ENCODE measurements at regions not wholly inside any gene's neighbourhood (a gene's known extent, or its start where the extent isn't known, plus 50 kb on each side); places are given as distances from the start of the nearest gene placed in this dataset.
A peak's percentile ranks its signal among the peaks of the same experiment; 100 is the strongest.

GRCh38 chr13:99071211-99071610 lies 93.3 kb upstream of the DOCK9 start:
- H3K9me3 Mint-ChIP-seq, result peaks cover 0 to 4% (median 0%) of the 10 kb centered on the region in 7 donors
- peaks cover 4% of the 10 kb centered on the region for H3K27me3 Mint-ChIP-seq
- peaks cover 30% of the 10 kb centered on the region for H3K36me3 Mint-ChIP-seq
- no peaks in the 10 kb centered on the region for H3K27me3 ChIP-seq (ENCODE audit: control insufficient read depth, insufficient read depth, low read length)
- H3K4me3 Mint-ChIP-seq, result no peak overlapping the region
- peaks cover 7% of the 10 kb centered on the region for H3K36me3 ChIP-seq (ENCODE audit: control insufficient read depth, insufficient read depth, low read length)
- ATAC-seq (ENCODE audit: low read depth in 2 of 2) (no peak), DNase-seq (no peak)
- H3K4me1 Mint-ChIP-seq, result peaks cover 28 to 74% (median 53%) of the 10 kb centered on the region in 4 donors
- H3K27ac ChIP-seq (ENCODE audit: insufficient read depth, low read length, poor library complexity, severe bottlenecking), result no peak overlapping the region
- H3K27ac Mint-ChIP-seq, result peak overlapping the region in 1 of 3 donors; percentile 56
- H3K4me3 ChIP-seq (ENCODE audit: low read depth, low read length), result no peak overlapping the region
- H3K4me1 ChIP-seq (ENCODE audit: control insufficient read depth, insufficient read depth, low read length, poor library complexity, severe bottlenecking), result peaks cover 18% of the 10 kb centered on the region
- H3K9me3 ChIP-seq (ENCODE audit: control insufficient read depth in 2 of 2, low read length in 2 of 2), result no peaks in the 10 kb centered on the region

DNA sequence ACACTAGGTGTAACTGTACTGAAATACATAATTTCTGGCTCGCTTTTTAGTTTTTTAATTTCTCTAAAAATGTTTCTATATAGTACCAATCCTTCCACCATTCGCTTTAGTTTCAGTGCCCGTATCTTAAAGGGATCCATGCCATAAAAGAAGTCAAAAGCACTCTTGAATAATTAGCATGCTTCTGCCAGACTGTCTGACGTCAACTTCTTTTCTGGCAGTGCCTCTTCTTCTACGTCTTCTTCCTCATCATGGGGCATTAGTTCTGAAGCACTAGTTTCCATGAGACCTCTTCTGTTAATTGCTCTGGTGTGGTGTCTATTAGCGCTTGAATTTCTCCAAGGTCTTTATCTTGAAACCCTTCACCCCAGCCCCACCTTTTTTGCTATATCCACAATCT lies 93.8 kb upstream of the DOCK9 start:
- DNase-seq, result no peak
- Histone ChIP-seq H3K4me3 (ENCODE audit: low read depth, low read length) (no peak overlapping the region), H3K36me3 (ENCODE audit: control insufficient read depth, insufficient read depth, low read length) (peaks cover 7% of the 10 kb centered on the region), H3K27ac (ENCODE audit: insufficient read depth, low read length, poor library complexity, severe bottlenecking) (no peak overlapping the region), H3K4me1 (ENCODE audit: control insufficient read depth, insufficient read depth, low read length, poor library complexity, severe bottlenecking) (peaks cover 19% of the 10 kb centered on the region), H3K27me3 (ENCODE audit: control insufficient read depth, insufficient read depth, low read length) (no peaks in the 10 kb centered on the region), H3K9me3 (ENCODE audit: control insufficient read depth in 2 of 2, low read length in 2 of 2) (no peaks in the 10 kb centered on the region)
- H3K4me3 Mint-ChIP-seq, result peak overlapping the region in 1 of 4 donors; percentile 31
- H3K9me3 Mint-ChIP-seq, result peaks cover 0 to 4% (median 0%) of the 10 kb centered on the region in 7 donors
- H3K27me3 Mint-ChIP-seq, result peaks cover 4% of the 10 kb centered on the region
- no peak overlapping the region for H3K27ac Mint-ChIP-seq
- peaks cover 30 to 75% (median 55%) of the 10 kb centered on the region in 4 donors for H3K4me1 Mint-ChIP-seq
- no peak for ATAC-seq (ENCODE audit: low read depth in 2 of 2)
- H3K36me3 Mint-ChIP-seq, result peaks cover 30% of the 10 kb centered on the region

DNA sequence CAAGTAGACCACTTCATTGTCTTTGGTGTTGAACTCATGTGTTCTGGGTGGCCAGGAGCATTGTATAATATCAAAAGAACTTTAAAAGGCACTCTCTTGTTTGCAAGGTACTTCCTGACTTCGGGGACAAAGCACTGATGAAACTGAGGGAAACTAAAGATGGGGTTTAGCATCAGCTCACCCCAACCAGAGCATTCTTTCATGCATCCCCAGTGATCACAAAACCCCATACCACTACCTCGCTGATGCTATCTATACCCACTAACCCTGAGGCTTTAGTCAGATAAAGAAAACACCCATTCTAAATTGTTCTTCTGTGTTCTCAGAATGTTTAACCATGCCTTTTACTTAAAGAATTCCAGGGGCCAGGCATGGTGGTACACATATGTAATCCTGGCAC lies 94.5 kb upstream of the DOCK9 start:
- H3K4me1 ChIP-seq (ENCODE audit: control insufficient read depth, insufficient read depth, low read length, poor library complexity, severe bottlenecking), result peaks cover 19% of the 10 kb centered on the region
- Mint-ChIP-seq H3K27ac (no peak overlapping the region), H3K4me3 (peak overlapping the region in 1 of 4 donors; percentile 31), H3K4me1 (peaks cover 23 to 74% (median 53%) of the 10 kb centered on the region in 4 donors), H3K27me3 (peaks cover 4% of the 10 kb centered on the region), H3K36me3 (peaks cover 32% of the 10 kb centered on the region), H3K9me3 (peaks cover 0 to 4% (median 0%) of the 10 kb centered on the region in 7 donors)
- peaks cover 7% of the 10 kb centered on the region for H3K36me3 ChIP-seq (ENCODE audit: control insufficient read depth, insufficient read depth, low read length)
- DNase-seq, result no peak
- no peaks in the 10 kb centered on the region for H3K27me3 ChIP-seq (ENCODE audit: control insufficient read depth, insufficient read depth, low read length)
- H3K27ac ChIP-seq (ENCODE audit: insufficient read depth, low read length, poor library complexity, severe bottlenecking), result no peak overlapping the region
- H3K4me3 ChIP-seq (ENCODE audit: low read depth, low read length), result no peak overlapping the region
- no peak for ATAC-seq (ENCODE audit: low read depth in 2 of 2)
- no peaks in the 10 kb centered on the region for H3K9me3 ChIP-seq (ENCODE audit: control insufficient read depth in 2 of 2, low read length in 2 of 2)

- H3K9me3 Mint-ChIP-seq, result peaks cover 0 to 4% (median 0%) of the 10 kb centered on the region in 7 donors
- H3K9me3 ChIP-seq (ENCODE audit: control insufficient read depth in 2 of 2, low read length in 2 of 2), result no peaks in the 10 kb centered on the region
- H3K4me1 ChIP-seq (ENCODE audit: control insufficient read depth, insufficient read depth, low read length, poor library complexity, severe bottlenecking), result peaks cover 19% of the 10 kb centered on the region
- H3K27me3 Mint-ChIP-seq, result peaks cover 4% of the 10 kb centered on the region
- peaks cover 32% of the 10 kb centered on the region for H3K36me3 Mint-ChIP-seq
- H3K4me3 ChIP-seq (ENCODE audit: low read depth, low read length), result no peak overlapping the region
- ATAC-seq (ENCODE audit: low read depth in 2 of 2) (no peak), DNase-seq (no peak)
- peaks cover 7% of the 10 kb centered on the region for H3K36me3 ChIP-seq (ENCODE audit: control insufficient read depth, insufficient read depth, low read length)
- H3K4me3 Mint-ChIP-seq, result no peak overlapping the region
- peak overlapping the region in 1 of 3 donors; percentile 84 for H3K27ac Mint-ChIP-seq
- peaks cover 27 to 74% (median 52%) of the 10 kb centered on the region in 4 donors for H3K4me1 Mint-ChIP-seq
- H3K27me3 ChIP-seq (ENCODE audit: control insufficient read depth, insufficient read depth, low read length), result no peaks in the 10 kb centered on the region
- H3K27ac ChIP-seq (ENCODE audit: insufficient read depth, low read length, poor library complexity, severe bottlenecking), result no peak overlapping the region
These were observed 95.1 kb upstream of the DOCK9 start for GRCh38 chr13:99072941-99073340.

GRCh38 chr13:99074693-99075092 lies 96.8 kb upstream of the DOCK9 start:
- Histone ChIP-seq H3K27me3 (ENCODE audit: control insufficient read depth, insufficient read depth, low read length) (no peaks in the 10 kb centered on the region), H3K4me3 (ENCODE audit: low read depth, low read length) (no peak overlapping the region), H3K36me3 (ENCODE audit: control insufficient read depth, insufficient read depth, low read length) (peaks cover 7% of the 10 kb centered on the region), H3K4me1 (ENCODE audit: control insufficient read depth, insufficient read depth, low read length, poor library complexity, severe bottlenecking) (peaks cover 19% of the 10 kb centered on the region), H3K9me3 (ENCODE audit: control insufficient read depth in 2 of 2, low read length in 2 of 2) (no peaks in the 10 kb centered on the region), H3K27ac (ENCODE audit: insufficient read depth, low read length, poor library complexity, severe bottlenecking) (no peak overlapping the region)
- no peak for ATAC-seq (ENCODE audit: low read depth in 2 of 2)
- peaks cover 33 to 82% (median 53%) of the 10 kb centered on the region in 4 donors for H3K4me1 Mint-ChIP-seq
- H3K36me3 Mint-ChIP-seq, result peaks cover 31% of the 10 kb centered on the region
- DNase-seq, result no peak
- no peak overlapping the region for H3K4me3 Mint-ChIP-seq
- H3K27me3 Mint-ChIP-seq, result peaks cover 4% of the 10 kb centered on the region
- no peak overlapping the region for H3K27ac Mint-ChIP-seq
- peaks cover 0 to 4% (median 0%) of the 10 kb centered on the region in 7 donors for H3K9me3 Mint-ChIP-seq

GRCh38 chr13:99075268-99076191 lies 97.7 kb upstream of the DOCK9 start:
- DNase-seq (peak in 2 of 3 donors; percentile 52 to 67), ATAC-seq (ENCODE audit: low read depth in 2 of 2) (peak; percentile 61 to 70)
- peak overlapping the region; percentile 82 for H3K27ac ChIP-seq (ENCODE audit: insufficient read depth, low read length, poor library complexity, severe bottlenecking)
- Mint-ChIP-seq H3K4me1 (peaks cover 34 to 81% (median 47%) of the 10 kb centered on the region in 4 donors), H3K36me3 (peaks cover 31% of the 10 kb centered on the region), H3K27ac (peak overlapping the region; percentile 62 to 91 (median 84)), H3K4me3 (peak overlapping the region; percentile 48 to 84 (median 68)), H3K9me3 (peaks cover 0 to 4% (median 0%) of the 10 kb centered on the region in 7 donors), H3K27me3 (peaks cover 4% of the 10 kb centered on the region)
- peaks cover 19% of the 10 kb centered on the region for H3K4me1 ChIP-seq (ENCODE audit: control insufficient read depth, insufficient read depth, low read length, poor library complexity, severe bottlenecking)
- no peaks in the 10 kb centered on the region for H3K27me3 ChIP-seq (ENCODE audit: control insufficient read depth, insufficient read depth, low read length)
- H3K9me3 ChIP-seq (ENCODE audit: control insufficient read depth in 2 of 2, low read length in 2 of 2), result no peaks in the 10 kb centered on the region
- H3K36me3 ChIP-seq (ENCODE audit: control insufficient read depth, insufficient read depth, low read length), result peaks cover 7% of the 10 kb centered on the region
- peak overlapping the region; percentile 52 for H3K4me3 ChIP-seq (ENCODE audit: low read depth, low read length)

DNA sequence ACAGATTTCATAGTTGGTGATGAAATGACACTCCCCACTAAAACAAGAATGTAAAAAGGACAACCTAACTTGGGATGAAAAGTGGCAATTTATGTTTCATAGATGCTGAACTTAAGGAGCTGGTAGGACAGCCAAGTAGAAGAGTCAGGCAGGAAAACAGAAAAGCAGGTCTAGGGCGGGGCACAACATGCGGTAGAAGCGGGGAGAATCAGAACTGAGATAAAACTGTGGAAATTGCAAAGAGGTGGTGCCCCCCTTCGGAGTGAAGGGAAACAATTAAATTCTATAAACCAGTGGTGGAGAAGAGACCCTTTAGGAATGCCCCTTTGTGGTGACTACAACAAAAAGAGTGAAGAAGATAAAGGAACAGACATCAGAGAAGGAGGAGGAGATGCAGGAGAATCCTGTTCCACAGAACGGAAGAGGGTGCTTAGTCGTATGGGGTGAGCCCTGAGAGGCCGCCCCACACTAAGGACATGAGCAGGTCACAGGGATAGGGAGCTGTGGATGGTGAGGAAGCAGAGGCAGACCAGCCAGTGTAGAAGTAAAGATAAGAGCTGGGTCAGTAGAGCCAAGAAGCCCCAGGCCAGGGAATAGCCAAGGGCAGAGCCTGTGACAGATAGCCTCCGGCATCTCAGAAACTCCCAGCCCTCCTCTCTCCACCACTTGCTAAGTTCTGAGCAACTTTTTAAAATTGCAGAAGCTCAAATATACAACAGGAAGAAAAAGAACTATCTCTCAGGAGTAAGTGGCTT lies 100.3 kb upstream of the DOCK9 start:
- peaks cover 26 to 72% (median 47%) of the 10 kb centered on the region in 4 donors for H3K4me1 Mint-ChIP-seq
- Histone ChIP-seq H3K27ac (ENCODE audit: insufficient read depth, low read length, poor library complexity, severe bottlenecking) (no peak overlapping the region), H3K4me3 (ENCODE audit: low read depth, low read length) (no peak overlapping the region), H3K4me1 (ENCODE audit: control insufficient read depth, insufficient read depth, low read length, poor library complexity, severe bottlenecking) (peaks cover 19% of the 10 kb centered on the region), H3K27me3 (ENCODE audit: control insufficient read depth, insufficient read depth, low read length) (no peaks in the 10 kb centered on the region), H3K9me3 (ENCODE audit: control insufficient read depth in 2 of 2, low read length in 2 of 2) (no peaks in the 10 kb centered on the region), H3K36me3 (ENCODE audit: control insufficient read depth, insufficient read depth, low read length) (peaks cover 3% of the 10 kb centered on the region)
- peak overlapping the region in 2 of 4 donors; percentile 41 to 54 for H3K4me3 Mint-ChIP-seq
- DNase-seq, result no peak
- H3K9me3 Mint-ChIP-seq, result peaks cover 0 to 4% (median 0%) of the 10 kb centered on the region in 7 donors
- H3K27ac Mint-ChIP-seq, result peak overlapping the region in 2 of 3 donors; percentile 44 to 85
- ATAC-seq (ENCODE audit: low read depth in 2 of 2), result no peak
- H3K27me3 Mint-ChIP-seq, result peaks cover 2% of the 10 kb centered on the region
- peaks cover 20% of the 10 kb centered on the region for H3K36me3 Mint-ChIP-seq

Measured in CD4-positive, CD25-positive, alpha-beta regulatory T cell (primary cell).